ENCODE measurements at regions not wholly inside any gene's neighbourhood (a gene's known extent, or its start where the extent isn't known, plus 50 kb on each side); places are given as distances from the start of the nearest gene placed in this dataset.

DNA sequence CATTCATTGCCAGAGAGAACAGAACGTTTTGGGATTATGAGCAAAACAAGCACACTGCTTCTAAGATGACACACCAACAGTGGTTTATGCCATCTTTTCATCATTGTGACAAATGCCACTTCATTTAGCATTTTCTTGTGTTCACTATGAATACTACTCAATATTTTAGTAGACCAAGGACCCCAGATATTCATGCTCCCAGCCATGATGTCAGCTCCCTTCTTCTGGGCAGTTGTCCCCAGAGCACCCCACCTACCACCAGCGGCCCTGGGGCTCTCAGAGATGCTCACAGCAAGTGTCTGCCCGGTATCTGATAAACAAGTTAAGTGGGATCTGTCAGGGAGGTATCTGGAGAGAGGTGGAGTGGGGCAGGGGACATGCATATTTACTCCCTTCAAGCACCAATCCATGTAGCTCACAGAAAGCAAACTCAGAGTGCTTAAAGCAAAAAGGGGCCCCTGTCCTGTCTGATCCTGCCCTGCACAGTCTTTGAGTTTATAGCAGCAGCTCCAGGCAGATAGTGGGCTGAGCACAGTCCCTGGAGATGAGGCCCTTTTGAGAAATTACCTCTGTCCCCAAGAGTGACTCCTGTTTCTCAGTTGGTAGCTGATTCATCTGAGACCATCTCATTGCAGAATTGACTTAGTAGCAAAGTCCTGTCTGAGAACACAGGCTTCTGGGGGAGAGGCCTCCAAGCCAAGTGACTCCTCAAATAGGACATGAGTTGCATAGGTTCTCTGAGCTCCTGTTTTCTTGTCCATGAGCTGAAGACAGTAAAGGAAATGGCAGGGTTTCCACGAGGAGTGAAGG is 281.8 kb upstream of the KLF6 start:
- intact Hi-C loops (cut with micrococcal nuclease), result no loop called here

DNA sequence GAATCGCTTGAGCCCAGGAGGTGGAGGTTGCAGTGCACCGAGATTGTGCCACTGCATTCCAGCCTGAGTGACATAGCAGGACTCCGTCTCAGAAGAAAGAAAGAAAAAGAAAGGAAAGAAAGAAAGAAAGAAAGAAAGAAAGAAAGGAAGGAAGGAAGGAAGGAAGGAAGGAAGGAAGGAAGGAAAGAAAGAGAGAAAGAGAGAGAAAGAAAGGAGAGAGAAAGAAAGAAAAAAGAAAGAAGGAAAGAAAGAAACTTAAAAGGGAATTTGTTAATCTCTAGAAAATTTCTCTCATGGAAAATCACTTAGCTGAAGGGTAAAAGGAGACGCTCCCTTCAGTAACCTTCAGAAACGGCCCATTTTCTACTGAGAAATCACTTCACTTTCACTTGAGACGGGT is 279.5 kb upstream of the KLF6 start:
- intact Hi-C loops (cut with micrococcal nuclease), result no loop called here

DNA sequence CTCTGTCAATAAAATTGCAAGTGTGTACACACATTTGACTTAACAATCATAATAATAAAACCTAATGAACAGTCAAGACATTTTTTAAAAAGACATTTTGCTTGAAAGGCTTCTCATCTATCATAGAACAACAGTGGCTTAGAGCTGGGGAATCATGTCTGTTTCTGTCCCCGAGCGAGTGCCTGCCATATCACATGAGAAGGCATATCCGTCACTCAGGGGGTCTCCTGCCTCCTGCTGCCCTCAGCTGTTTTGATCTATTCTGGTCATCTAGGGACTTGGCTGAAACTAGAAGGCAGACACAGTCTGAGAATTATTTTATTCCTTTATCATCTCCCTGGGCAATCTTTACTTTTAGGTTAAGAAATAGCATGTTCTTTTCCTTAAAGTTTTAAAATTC is 278.7 kb upstream of the KLF6 start:
- intact Hi-C loops (cut with micrococcal nuclease), result no loop called here

DNA sequence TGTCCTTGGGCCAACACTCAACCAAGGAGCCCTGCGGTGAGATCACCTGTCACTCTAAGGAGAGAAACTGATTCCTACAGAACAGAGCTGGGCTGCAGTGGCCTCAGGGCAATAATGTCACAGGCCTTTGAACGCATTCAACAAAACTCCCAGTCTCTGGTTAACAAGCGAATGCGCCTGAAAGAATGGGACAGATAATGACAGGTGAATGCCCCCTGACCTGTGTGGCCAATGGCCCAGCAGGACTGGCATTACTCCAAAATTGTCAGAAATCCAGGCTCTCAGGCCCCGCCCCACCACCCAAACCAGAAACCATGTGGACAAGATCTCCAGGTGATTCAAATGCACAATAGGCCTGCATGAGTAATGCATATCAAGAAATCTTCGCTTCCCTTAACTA is 277.7 kb upstream of the KLF6 start:
- intact Hi-C loops (cut with micrococcal nuclease), result no loop called here

DNA sequence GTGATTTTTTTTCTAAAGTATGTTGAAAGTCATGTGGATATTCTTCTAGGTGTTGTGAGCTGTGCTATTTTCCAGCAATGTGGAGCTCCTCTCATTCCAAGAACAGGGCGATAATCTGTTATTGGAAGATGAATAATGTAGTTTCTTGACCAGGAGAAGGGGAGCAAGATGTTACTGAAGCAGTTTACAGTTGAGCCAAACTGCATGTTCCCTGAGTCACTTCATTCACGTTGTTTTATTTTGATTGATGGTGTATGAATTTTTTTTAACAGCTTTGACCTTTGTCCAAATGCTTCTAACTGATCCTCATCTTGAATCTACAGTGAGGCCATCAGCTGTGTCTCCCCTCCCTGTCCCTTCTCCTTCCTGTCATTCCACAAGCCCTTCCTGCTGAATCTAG is 277.1 kb upstream of the KLF6 start:
- intact Hi-C loops (cut with micrococcal nuclease), result no loop called here

DNA sequence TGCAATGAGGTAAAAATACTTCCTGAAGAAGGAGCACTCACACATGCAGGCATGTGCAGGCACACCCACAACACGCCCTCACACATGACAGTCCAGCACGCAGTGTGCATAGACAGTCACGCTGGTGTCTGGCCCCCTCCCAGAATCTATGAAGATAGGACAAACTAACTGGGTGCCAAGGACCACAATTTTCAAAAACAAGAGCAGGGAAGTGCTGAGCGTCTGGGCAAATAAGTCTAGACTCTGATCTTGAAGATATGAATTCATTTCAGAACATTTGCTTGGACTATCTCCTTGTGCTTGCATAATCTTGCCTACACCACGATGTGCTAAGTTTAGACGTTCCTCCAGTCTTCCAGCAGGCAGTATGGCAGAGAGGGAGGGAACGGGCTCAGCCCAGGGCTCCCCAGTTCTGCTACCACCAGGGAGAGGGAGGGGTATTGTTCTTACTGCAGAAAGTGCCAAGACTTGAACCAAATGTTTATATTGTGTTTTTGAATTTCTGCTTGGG is 276.5 kb upstream of the KLF6 start:
- intact Hi-C loops (cut with micrococcal nuclease), result no loop called here

DNA sequence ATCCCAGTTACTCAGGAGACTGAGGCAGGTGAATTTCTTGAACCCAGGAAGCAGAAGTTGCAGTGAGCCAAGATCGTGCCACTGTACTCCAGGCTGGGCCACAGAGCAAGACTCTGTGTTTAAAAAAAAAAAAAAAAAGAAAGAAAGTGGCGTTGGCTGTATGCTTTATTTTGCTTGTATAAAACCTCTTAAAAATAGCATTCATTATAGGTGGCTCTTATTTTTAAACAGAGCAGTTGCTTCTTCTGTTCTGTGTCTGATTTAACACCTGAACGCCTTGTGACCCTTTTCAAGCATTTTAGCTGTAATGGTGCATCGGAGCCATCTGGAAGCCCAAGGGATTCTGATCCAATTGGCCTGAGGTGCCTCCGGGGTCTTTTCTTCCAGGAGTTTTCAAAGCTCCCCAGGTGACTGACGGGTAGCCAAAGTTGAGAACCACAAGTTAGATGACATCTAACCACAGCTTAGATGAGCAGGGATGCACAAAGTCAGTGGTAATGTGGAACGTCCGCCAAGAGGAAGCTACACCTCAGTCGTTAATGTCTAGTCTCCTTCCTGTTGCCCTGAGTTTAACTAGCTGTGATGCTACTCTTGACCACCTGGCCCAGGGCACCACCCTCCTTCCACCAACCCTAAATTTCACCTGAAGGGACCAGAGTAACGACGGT is 274.6 kb upstream of the KLF6 start:
- intact Hi-C loops (cut with micrococcal nuclease), result loop anchor here (2.0 kb wide), 1 partner anchor 25 kb away; no protein-coding TSS in a partner anchor

DNA sequence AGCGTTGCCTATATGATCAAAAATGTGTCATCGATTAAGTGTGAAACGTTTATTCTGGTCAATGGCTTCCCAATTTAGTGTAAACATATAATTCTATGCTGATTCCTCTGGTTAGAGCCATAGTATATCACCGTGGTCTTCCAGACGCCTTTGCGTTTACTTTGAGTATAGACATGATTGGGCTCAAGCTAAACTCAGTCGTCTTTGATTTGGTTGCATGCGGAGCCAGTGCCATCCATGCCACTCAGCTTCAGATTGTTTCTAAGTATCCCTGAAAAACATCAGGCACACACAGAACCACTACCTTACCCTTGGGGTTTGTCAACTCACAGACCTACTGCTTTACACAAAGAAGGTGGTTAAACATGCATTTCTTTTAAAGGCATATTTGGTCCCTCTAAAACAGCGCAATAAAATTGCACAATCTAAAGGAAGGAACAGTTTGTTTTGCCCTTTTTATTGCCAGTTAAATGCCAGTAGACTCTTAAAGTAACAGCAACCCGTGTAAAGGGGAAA is 273.6 kb upstream of the KLF6 start:
- intact Hi-C loops (cut with micrococcal nuclease), result loop anchor here (2.0 kb wide), 1 partner anchor 24 kb away; no protein-coding TSS in a partner anchor

DNA sequence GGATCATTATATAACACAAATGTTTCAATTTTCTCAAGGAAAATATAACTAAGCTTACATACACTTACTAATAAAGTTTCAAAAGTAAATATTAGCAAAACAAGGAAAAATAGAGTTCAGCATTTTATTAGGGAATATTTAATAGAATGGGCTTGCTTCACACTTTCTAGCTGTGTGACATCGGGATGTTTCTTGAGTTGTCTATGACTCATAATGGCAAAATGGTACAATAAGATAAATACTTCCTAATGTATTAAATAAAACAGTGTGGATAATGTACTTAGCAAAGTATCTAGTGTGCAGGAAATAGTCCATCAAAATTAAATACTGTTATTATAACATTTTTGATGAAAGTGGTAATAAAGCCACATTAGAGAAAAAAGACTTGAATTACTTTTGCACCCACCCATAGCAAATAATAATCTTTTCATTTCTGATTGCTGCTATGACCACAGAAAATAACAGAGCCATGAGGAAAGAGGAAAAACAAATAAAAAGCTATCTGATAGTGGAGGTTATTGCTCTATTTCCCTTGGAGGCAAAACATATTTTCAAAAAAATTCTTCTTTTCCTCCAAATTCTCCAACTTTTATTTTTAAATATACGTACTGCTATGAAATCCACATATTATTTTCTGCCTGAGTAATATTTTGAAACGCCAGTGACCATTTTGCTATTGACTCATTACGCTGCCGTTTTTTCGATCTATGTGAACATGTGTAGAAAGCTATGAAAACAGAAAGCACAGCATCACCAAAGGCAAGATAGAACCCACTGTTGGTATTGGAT is 272.9 kb upstream of the KLF6 start:
- intact Hi-C loops (cut with micrococcal nuclease), result loop anchor here (2.0 kb wide), 1 partner anchor 23 kb away; no protein-coding TSS in a partner anchor

DNA sequence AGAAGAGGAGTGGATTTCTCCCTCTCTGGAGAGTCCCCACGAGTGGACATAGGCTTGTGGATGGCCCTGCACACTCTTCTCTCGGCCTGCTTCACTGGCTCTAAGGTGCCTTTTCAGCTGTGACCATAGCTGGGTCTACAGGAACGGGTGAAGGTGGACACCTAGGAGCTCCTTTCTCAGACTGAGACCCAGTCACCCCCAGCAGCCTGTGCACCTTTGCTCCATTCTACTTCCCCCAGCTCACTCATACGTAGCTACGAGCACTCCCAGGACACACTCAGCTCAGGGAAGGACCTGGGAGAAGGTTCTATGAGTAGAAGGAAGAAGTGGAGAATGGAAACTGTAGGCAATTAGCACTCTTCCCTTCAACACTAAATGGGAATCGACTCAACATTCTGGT is 272.0 kb upstream of the KLF6 start:
- intact Hi-C loops (cut with micrococcal nuclease), result no loop called here

DNA sequence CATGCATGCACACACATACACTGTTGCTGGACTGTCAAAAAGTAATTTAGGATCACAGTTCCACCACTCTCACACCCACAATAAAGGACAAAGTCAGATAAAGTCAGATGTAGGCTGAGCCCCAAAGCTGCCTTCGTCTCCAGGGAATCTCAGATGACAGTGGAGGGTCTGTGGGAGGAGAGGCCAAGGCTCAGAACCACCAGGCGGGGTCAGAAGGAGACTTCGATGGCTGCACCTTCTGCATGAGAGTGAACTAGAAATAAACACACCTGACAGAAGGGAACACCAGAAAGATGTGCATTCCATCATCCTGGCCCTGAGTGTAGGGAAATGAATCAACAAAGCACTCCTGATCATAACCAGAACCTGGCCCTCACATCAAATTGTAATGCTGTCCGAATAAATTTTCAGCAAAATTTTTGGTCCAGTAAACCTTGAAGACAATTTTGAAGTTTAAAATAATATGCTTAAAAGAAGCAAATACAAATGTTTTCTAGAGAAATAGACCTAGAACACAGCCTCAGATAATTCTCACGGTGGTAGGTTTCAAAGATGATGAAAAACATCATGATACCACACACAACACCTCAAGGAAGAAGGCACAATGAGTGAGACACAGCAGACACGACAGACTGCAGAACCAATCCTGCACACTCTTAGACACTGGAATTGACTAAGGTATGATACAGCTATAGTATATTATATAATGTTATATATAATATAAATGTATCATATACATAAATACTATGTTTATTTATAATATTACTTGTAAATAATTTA is 269.8 kb upstream of the KLF6 start:
- intact Hi-C loops (cut with micrococcal nuclease), result no loop called here

DNA sequence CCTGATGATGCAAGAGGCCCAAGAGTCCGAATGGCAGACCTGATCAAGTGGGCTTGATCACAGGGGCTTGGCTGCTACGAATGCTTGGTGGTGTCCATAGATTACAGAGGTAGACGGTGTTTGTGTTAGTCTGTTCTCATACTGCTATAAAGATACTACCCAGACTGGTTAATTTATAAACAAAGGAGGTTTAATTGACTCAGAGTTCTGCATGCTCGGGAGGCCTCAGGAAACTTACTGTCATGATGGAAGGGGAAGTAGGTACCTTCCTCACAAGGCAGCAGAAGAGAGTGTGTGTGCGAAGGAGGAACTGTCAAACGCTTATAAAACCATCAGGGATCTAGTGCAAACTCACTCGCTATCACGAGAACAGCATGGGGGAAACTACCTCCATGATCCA is 268.9 kb upstream of the KLF6 start:
- intact Hi-C loops (cut with micrococcal nuclease), result no loop called here

DNA sequence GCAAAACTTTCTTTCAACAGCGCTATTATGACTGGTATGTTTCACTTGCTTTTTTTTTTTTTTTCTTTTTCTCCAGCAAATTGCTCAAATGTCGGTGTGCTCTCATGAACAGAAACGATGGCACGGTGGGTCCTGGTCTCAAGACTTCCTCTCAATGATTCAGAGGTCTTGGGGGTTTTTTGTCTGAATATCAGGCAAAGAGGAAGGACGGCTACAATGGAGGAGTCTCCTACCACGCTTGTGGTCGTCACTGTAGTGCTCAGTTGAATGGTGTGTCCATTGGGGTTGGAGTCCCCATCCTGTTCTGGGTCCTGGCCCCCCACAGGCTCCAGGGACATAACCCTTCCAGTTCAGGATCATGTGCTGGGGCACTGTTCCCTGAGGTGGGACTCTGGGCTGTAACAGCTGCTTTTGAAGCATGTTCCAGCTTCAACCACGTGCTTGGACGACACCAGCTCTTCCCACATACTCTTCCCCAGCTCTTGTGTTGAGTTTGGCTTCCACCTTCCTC is 266.7 kb upstream of the KLF6 start:
- intact Hi-C loops (cut with micrococcal nuclease), result no loop called here

DNA sequence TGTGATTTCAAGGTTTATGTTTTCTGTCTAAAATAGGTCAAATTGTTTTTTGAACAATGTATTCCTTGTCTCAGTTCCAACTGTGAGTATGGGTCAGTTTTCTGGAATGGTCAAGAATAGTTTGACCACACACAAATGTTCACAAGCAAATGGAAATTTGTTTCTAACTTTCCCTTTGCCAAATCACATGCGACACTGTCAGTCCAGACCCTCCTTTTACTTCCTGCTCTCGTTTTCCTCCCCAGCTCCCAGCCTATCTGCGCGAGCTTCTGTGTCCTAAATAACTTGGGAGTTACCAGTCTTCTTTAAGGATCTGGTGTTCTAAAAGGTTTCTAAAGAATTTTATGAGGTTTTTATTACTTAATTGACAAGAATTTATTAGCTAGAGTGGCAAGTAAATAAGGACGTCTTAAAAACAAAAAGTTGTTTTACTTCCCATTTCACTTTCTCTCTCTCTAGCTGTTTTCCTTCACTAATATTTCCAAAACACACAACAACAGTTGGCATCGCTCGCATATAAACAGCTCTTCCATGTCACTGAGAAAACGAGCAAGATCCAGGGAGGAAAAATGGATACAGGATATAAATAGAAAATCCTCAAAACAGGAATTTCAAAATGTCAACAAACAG is 266.1 kb upstream of the KLF6 start:
- intact Hi-C loops (cut with micrococcal nuclease), result no loop called here

DNA sequence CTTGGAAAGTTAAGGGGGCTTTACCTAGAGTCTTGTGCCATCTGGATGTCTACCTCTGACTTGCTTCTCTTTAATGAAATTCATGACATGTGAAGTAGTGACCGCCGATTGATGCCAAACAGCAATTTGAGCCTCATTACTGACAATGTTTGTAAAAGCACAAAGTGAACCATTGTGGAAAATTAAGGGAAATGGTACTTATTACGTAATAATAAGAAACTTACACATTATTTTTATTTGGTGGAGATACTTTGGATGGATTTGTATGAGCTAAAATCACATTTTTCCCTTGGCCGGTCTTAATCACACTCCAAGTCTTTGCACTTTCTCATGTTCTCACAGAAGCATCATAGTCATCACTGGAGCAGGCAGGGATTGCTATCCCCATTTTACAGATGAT is 265.1 kb upstream of the KLF6 start:
- intact Hi-C loops (cut with micrococcal nuclease), result no loop called here

DNA sequence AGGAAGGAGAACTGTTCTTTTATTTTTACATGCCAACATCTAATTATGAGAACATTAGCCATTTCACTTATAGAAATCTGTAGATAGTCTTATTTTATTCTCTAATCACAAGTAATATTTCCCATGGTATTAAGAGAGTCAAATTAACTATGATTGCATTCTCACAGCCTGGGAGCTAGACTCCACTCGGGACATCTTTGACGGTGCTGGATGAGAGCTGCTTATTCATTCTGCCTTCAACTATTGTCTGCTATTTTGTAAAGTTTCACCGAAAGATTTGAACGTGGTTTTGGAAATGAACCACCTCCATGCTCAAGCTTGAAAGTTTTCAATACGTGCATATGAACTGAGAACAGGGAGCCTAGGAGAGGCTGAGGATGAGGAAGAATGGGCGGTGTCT is 264.3 kb upstream of the KLF6 start:
- intact Hi-C loops (cut with micrococcal nuclease), result no loop called here

DNA sequence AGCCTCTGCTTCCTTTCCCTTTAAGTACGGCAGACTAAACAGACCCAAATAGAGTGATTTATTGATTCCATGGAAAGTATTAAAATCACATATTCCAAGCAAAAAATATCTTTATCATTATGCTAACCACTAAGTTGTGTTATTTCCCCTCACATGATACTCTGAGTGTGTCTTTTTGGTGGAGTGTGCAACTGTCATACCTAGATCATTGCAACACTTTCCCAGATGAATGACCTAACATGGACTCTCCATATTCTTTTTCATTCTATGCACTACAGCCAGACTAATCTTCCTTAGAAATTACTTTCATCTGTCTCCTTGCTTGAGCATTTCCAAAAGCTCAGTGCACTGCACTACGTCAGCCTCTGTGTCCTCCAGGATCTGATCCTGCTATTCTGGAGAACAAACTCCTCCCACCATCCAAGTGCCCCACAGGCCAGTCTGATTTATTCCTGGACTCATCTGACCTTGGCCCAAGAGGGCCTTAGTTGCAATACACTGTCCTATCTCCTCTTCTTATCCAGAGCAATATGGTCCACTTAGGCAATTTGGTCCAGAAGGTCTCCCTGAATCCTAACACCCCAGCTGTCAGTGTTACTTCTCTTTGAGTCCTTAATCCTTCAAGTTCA is 263.3 kb upstream of the KLF6 start:
- intact Hi-C loops (cut with micrococcal nuclease), result no loop called here

DNA sequence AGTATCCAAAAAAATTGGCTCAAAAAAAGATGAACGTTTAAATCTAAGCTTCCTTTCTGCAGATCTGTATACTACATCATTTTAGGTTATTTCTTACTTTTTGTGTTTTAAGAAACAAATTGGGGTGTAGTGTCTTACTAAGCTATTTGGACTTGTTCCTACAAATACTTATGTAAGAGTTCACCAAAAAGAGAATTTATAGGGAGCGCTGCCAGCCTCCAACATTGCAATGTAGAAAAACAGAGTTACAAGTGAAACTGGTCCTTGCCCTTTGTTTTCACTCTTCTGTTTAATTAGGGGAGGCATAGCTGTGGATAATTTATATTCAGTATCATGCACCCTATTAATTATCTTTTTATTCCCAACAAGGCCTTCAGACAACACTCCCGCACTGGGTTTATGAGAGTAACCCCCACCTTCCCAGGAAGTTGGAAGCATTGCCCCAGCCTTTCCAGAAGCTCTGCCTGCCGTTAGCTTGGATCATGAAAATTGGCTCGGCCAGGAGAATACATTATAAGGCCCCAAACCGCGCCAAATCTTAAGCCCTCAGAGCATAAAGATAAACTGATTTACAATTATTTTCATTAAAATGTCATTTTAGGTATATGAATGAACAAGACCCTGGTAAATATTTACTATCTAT is 261.8 kb upstream of the KLF6 start:
- intact Hi-C loops (cut with micrococcal nuclease), result no loop called here

DNA sequence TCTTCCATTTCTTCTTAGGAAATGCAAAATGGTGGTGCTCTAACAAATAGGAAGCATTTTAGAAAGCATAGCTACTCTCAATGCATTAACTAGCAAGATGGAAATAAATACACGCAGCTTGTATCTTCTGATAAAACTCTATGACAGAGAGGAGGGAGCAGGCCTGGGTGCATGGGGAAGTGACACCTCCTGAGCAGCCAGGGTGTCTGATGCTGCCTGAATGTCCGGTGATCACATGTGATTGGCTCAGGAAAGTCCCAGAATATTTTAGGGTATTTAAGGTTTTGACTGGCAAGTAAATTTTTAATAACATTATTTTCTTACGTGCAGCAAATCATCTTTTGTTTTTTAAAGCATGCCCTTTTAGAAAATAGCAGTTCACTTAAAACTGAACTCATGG is 261.0 kb upstream of the KLF6 start:
- intact Hi-C loops (cut with micrococcal nuclease), result no loop called here
